ENCODE measurements at regions not wholly inside any gene's neighbourhood (a gene's known extent, or its start where the extent isn't known, plus 50 kb on each side); places are given as distances from the start of the nearest gene placed in this dataset.
"Not testable (repeated sequence)": the region's sequence is repeated elsewhere in the genome, so short reads cannot be mapped to it uniquely, and the experiment has no call there.

DNA sequence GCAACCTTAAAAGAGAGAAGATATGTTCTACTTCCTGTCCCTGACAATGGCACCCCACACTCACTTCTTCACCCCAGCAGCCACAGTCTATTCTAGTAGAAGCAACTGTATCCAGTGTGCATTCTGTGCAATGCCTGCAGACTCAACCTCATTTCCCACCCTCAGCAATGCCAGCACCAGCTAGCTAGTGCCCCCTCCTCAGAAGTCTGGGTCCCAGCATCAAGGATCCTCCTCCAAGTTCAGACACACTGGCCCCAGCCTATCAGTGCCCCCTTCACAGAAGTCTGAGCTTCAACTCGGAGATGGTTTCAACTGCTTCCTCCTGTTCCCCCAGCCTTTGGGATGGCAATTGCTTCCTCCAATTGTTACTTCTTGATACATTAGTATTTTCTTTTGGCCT lies 268.3 kb downstream of the MEX3B start:
- DNase-seq (ENCODE audit: low spot score): no peak

DNA sequence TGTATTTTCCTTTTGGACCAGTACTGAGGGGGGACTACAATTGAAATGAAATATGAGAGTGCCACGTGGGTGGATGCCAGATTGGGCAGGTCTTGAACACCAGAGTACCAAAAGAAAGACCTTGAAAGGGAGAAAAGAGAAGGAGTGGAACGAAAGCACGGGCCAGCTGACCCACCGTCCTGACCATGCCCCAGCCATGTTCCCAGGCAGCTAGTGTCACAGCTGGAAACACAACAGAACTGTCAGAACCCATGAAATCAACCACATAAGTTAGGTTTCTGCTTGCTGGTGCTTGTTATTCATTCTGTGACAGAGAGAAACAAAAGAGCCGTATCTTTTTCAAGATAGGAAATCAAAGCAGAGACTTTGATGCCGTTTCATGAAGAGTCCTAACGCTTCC lies 268.8 kb downstream of the MEX3B start:
- no peak for DNase-seq (ENCODE audit: low spot score)

DNA sequence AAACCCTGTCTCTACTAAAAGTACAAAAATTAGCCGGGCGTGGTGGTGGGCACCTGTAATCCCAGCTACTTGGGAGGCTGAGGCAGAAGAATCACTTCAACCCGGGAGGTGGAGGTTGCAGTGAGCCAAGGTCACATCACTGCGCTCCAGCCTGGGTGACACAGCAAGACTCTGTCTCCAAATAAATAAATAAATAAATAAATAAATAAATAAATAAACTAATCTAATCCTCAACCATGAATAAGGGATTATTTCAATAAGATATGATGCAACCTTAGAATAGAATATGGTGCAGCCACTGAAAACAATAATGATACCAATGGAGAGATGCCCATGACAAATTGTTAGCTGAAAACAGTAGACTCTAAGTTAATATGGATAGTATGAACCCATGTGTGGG lies 270.0 kb downstream of the MEX3B start:
- DNase-seq (ENCODE audit: low spot score): not testable (repeated sequence)

DNA sequence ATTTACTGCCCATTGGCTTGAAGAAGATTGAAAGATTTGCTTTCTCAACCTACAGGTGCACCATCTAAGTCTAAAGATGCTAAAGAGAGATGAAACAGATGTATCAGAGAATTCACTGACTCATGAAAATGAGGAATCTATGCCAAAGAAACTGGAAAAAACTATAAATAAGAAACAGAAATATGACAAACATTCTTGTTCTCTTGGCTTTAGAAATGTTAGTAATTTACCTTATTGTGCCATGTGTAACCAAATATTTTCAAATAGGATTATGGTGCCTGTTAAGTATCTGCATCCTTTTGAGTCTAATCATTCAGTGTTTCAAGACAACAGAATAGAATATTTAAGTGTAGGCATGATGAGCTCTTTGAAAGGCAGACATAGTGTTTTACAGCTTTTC lies 271.5 kb downstream of the MEX3B start:
- no peak for DNase-seq (ENCODE audit: low spot score)

DNA sequence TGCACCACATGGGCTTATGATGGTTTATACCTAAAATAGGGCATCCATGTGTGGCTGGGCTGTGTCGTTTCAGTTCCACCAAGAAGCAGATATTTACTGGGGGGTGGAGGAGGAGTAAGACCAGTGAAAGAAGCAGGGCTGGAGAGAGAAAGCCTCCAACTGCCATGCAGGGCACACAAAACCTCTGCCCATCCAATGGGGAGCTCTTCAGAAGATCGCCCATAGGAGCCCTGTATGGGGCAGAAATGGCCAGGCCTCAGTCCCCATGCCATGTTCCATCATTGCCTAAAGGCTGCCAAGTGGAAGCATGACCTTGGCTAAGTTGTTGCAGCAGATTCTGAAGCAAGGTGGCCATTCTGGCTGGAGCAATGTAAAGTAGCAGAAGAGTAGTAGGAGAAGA lies 277.0 kb downstream of the MEX3B start:
- DNase-seq (ENCODE audit: low spot score): no peak

DNA sequence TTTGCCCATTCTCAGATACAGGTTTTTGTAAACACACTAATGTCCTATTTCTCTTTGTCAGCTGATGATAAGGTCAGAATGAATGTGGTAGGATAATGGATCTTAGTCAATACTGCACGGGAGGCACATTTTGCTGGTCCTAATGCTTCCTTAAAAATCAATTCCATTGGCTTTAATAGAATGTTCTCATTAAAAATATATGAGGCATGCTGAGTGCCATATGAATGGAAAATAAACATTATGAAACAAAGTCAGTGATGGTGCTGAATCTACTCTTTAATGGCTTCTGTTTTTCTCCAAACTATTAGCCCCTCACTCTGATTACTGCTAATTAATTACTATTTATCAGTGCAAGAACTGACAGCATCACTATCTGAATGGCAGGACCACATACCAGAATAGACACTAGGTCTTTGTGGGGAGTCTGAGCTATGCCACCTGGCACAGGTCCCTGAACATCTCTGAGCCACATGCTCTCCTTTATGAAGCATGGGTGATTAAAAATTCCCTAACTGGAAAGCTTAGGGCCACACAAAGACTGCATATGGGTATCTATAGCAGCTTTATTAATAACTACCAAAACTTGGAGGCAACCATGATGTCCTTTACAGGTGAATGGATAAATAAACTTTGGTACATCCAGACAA lies 278.9 kb downstream of the MEX3B start:
- DNase-seq (ENCODE audit: low spot score): no peak

DNA sequence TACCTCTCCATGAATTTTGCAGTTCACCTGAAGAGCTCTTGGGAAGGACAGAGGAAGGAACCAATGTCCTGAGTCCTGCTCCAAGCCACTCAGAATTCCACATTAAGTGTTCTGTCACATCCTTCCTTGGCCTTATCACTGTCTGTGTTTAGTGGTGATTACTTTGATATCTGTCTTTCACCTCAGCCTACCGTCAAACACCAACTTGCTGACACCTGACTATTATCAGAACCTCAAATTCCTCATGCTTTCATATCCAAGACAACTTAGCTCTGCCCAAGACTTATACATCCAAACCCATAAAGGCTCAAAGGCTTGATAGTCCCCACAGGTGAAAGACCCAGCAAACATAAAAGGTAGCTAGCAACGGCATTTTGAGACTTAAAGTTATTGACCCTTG lies 280.0 kb downstream of the MEX3B start:
- DNase-seq (ENCODE audit: low spot score): no peak

DNA sequence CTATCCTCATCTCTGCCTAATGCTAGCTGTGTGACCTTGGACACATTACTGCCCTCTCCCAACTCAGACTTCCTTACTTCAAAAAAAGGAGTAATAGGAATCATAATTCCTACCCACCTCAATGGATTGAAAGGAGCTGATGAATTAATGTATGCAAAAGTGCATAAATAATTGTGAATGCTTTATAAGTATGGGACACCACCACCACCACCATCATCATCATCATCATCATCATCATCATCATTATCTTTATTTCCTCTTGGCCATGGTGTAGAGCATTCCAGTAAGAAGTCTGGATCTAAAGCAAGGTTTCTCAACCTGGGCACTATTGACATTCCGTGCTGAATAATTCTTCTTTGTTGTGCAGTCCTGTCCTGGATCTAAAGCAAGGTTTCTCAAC lies 282.5 kb downstream of the MEX3B start:
- DNase-seq (ENCODE audit: low spot score): no peak

DNA sequence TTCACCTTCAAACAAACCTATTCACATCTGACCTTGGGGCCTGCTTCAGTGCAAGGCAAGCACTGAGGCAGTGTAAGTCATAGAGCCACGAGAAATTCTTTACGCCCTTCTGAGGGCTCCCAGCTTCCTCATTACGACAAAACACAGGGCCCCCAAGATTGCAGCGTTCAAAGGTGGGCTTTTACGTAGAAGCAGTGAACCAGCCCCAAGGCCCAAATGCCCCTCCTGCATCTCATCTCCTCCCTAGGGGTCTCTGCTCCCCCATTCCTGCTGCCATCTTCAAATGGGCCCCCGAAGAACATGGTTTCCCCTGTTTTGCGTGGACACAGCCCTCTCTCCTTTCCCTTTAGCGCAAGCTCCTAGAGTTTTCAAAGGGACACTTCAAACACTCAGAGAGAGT lies 285.1 kb downstream of the MEX3B start:
- DNase-seq (ENCODE audit: low spot score): no peak

DNA sequence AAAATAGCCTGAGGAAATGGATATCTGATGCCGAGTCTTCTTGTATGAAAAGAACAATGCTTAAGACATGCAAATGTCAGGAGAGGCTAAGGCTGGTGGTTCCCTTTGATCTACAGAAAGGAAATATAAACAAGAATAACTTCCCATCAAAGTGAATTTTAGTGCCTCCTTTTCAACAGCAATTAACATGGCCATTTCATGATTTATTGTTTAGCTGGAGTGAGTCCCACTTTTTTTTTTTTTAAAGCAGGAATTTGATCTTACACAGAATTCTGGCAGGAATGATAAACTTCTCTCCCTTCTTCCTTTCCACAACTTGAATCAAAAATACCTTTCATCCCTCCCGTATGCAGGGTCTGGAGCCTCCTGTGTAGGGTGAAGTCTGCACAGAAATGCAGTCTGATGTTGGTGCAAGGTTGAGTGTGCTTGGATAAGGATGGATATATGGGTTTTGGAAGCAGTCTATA lies 287.0 kb downstream of the MEX3B start:
- DNase-seq (ENCODE audit: low spot score): no peak

DNA sequence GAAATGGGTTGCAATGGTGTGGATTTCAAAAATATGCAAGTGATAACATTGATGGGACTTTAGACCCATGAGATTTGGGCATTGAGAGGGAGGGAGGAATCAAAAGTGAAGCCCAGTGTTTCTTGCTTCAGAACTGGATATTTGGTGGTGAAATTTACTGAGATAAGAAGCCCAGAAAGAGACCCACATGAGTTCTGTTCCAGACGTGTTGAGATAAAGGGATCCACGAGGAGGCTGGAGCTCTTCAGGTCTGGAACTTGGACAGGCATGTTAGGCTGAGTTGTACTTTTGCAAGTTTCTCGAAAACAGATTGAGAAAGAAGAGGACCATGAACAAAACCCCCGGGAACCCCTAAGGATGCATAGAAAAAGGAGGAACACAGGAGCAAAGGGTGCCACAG lies 290.2 kb downstream of the MEX3B start:
- no peak for DNase-seq (ENCODE audit: low spot score)

DNA sequence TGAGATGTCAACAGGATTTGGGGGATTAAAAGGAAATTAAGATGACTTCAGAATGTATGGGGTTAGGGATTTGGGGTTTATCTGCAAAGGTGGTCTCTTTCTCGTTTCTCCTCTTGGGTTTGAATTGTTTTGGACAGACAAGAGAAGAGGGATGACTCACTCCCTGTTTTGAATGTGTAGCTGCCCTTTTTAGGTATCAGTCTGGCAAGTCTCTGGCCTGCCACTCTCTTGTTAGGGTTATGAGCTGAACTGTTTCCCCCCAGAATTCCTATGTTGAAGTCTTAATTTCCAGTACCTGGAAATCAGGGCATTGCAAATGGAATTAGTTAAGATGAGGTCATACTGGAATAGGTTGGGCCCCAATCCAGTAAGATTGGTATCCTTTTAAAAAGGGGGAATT lies 291.7 kb downstream of the MEX3B start:
- DNase-seq (ENCODE audit: low spot score): no peak

DNA sequence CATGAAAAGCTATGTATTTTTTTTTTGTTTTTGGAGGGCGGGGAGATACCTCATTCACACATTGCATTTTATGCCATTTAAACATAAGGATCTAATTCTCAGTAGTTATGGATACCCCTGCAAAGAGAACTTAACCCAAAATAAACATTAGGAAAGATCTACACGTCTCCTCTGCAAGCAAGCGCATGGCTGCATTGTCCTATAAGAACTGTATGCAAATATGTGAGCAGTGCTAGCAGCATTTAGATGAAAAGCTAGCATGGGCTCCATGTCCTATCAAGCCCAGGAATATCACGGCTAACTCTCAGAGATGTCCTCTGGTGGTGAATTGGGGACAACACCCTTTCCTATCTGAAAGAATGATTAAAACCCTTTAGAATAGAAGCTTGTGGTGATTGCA lies 292.8 kb downstream of the MEX3B start:
- no peak for DNase-seq (ENCODE audit: low spot score)

DNA sequence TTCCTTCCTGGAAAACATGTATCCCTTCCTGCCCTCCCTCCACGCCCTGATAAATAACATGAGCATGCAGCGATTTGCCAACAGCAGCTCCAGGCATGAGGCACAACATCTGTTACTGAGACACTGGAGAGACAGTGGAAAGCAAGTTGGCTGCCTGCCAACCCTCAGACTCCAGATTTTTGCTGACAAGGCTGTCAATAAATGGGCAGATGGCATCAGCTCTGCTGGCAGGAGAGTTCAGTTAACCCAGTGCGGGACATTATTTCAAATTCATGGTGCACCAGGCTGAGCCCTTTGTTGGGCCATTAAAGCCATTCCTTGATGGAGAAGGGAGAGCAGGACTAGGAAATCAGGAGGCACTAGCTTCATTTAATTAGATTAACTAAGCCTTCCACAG lies 293.3 kb downstream of the MEX3B start:
- peak; percentile 94 for DNase-seq (ENCODE audit: low spot score)

DNA sequence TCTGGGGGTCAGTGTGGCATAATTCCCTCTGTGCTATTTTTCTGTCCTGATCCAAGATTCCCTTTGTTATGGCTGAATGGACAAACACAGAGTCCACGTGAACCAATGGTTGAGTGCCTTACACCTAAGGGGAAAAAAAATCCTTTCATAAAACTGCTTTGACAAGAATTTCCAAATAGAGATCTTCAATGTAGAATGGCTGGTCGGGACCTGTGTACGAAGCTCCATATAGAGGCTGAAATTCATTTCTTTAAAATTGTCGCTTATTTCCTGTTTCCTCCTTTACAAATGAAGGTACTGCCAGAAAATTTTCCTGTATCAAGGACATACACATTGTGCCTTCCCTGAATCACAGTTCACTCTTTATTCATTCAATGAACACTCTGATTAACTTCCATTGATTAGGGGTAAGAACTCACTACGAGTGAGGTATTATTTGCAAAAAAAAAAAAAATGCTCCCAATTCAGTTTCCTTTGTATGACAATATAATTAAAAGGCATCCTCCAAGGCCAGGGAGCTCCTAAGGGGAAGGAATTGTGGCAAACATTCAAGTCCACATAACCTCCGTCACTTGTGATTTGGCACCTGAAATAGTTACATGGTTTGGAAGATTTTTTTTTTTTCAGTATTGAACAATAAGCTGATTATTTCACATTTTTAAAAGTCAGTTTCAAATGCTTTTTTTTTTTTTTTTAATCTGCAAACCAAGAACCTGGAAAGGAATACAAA lies 293.8 kb downstream of the MEX3B start:
- DNase-seq (ENCODE audit: low spot score): peak; percentile 13

DNA sequence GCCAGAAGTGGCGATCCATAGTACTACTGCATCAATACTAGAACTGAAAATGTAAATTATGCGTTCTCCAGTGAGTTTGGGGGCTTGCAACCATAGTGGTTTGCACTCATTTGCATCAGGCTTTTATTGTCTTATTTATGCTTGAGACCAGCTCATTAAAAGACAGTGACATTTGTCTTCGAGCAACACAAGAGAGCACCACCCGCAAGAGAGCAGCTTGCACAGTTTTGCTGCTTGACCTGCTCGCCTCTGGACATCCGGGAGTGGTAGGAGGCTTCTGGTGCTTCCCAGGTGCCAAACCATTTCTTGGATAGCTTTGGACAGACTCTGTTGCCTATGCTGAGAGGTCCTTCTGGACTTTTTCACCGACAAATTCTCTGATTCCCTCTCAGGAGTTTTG lies 294.6 kb downstream of the MEX3B start:
- DNase-seq (ENCODE audit: low spot score): no peak

DNA sequence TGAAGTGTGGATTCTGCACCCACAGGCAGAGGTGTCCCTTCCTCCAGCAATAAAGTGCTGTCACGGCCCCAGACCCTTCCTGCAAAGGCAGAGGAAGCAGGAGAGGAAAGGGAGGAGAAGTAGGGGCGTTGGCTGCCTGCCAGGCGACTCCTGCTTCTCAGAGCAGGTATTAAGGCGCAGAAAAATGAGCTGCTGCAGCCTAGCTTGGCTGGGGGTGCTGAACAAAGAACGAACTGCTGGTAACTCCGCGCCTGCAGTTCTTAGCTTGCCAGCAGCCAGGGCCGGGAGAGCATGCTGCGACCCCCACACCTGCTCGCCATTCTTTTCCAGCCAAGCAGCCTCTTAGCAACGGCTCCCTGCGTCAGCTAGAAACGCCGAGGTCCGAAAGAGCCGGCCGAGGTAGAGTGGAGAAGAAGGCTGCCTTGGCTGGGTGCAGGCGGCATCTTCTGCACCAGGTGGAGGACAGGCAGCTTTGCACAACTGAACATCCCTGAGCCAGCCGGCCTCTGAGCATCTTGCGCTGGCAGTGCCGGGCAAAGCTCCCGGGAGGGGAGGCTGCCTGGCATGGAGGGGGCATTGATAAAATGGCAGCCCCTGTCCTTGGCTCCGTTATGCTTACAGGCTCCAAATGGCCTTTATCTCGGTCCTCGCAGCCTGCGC lies 296.0 kb downstream of the MEX3B start:
- DNase-seq (ENCODE audit: low spot score): no peak

DNA sequence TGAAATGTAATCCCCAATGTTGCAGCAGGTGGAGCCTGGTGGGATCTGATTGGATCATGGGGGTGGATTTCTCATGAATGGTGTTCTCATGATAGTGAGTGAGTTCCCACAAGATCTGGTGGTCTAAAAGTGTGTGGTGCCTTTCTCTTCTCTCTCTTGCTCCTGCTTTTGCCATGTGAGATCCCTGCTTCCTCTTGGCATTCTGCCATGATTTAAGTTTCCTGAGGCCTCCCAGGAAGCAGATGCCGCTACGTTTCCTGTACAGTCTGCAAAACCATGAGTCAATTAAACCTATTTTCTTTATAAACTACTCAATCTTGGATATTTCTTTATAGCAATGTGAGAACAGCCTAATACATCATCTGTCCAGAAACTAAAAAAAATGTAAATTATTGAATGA lies 298.3 kb downstream of the MEX3B start:
- no peak for DNase-seq (ENCODE audit: low spot score)

DNA sequence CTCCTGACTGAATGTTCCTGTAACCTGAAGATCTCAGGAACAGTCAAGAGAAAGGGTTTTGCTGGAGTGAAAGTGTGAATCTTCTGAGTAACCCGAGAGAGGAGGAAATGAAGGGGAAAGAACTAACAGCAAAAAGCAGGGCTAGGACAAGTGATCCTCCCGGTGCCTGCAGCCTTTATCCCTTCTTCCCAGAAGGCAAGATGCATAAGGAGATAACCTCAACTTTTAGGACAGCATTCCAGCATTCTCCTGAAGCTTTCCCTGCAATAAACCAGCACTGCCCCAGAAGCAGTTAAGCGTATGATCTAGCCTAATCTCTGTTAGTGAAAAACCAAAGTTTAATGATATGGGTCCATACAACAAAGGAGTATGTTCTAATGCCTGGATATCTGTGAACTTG lies 298.8 kb downstream of the MEX3B start:
- DNase-seq (ENCODE audit: low spot score): no peak

DNA sequence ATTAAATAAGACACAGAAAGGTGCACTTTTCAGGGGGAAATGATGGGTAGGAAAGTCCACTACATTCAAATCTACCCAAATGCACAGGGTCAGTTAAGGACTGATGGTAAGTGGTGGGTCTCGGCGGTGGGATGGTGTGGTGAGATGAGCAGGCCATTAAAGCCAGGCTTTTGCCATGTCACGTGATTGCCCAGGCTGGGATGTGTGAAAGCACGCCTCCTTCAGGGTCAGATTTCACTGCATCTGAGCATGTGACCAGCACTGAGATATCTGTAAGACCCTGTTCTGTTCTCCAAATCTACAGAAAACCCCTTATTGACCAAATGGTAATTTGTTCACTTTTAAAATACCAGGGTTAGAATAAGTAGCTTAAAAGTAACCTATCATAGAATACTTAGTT lies 301.5 kb downstream of the MEX3B start:
- DNase-seq (ENCODE audit: low spot score): no peak

DNA sequence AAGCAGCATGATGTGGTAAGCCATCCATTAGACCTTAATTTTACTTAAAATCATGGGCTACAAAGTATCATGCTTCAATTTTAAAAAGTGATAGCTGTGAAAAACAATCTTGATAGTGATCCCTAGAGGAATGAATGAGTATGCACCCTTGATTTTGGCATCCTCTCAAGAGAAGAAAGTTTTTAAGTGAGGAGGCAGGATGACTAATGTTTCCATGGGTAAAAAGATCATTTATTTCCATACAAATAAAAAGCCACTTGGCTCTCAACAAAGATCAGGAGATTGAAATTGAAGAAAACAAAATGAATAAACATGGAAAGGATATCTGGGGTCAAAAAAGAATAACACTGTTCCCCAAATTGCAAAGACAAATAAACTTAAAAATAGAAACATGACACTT lies 305.4 kb downstream of the MEX3B start:
- DNase-seq (ENCODE audit: low spot score): no peak

DNA sequence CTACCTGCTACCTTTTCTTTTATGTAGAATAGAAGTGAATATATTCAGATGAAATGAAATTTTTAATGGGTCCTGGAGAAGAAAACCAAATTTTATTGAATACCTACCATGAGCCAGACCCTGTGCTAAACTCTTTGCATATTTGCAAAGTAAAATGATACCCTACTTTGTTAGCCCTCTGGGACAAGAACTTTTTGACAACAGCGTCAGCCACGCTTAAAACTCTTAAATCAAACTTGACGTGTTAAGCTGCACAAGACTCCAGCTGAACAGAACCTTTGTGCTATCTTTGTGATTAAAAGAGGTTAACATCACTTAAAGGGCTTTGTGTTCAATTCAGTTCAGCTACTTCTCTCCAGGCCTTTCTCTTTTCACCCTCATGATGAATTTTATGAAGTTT lies 316.5 kb downstream of the MEX3B start:
- no peak for DNase-seq (ENCODE audit: low spot score)

DNA sequence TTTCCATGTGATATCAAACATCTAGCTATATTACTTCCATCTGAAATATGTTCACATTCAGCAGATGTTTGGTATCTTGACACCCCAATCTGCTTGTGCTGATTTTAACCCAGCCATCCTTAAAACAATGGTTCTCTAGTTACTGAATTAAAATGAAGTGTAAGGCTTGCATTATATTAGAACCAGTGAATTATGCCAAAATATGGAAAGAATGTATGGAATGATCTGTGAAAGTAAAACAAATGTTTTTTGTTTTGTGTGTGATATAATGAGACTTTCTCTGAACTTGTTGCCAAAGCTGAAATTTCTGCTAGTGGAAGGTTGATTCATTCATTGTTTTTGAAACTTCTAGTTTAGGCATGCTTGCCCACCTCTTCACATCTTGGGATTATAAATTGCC lies 317.1 kb downstream of the MEX3B start:
- DNase-seq (ENCODE audit: low spot score): no peak
